HepG2 (cell line): ENCODE measurements at regions not wholly inside any gene's neighbourhood (a gene's known extent, or its start where the extent isn't known, plus 50 kb on each side); places are given as distances from the start of the nearest gene placed in this dataset.
A peak's percentile ranks its signal among the peaks of the same experiment; 100 is the strongest.

Experiments
- ATF7 ChIP-seq, 2 experiments: fragments of 450-650 bp in 1 of 2; sonication (generic) in 1 of 2; formaldehyde crosslinking in 1 of 2; IDR thresholded peaks; 2 replicates each; pipeline versions ENCODE4 v1.4.0 to v1.6.1; 2016 to 2020; ENCODE audit warnings: antibody characterized with exemption in 1 of 2, mild to moderate bottlenecking in 1 of 2, missing genetic modification reagents in 1 of 2
- BRF2 ChIP-seq: sonication (generic); formaldehyde crosslinking; IDR thresholded peaks from 2 replicates; pipeline ENCODE4 v1.8.1; 2022; ENCODE audit warnings: mild to moderate bottlenecking, missing genetic modification reagents
- CREB3 ChIP-seq: sonication (generic); formaldehyde crosslinking; IDR thresholded peaks from 2 replicates; pipeline ENCODE4 v1.5.0; 2020; ENCODE audit warnings: missing genetic modification reagents
- DBP ChIP-seq: sonication (generic); formaldehyde crosslinking; IDR thresholded peaks from 2 replicates; pipeline ENCODE4 v1.4.0; 2020; ENCODE audit warnings: missing genetic modification reagents; ENCODE audit errors: not compliant biosample characterization
- FOSL1 ChIP-seq: sonication (generic); formaldehyde crosslinking; IDR thresholded peaks from 2 replicates; pipeline ENCODE4 v1.9.0; 2021; ENCODE audit warnings: missing genetic modification reagents, borderline replicate concordance
- FUBP1 ChIP-seq: sonication (generic); formaldehyde crosslinking; IDR thresholded peaks from 2 replicates; pipeline ENCODE4 v1.5.1; 2020; ENCODE audit warnings: missing genetic modification reagents, mild to moderate bottlenecking, borderline replicate concordance
- GATAD1 ChIP-seq: IDR thresholded peaks from 2 replicates; pipeline ENCODE4 v1.6.1; 2016; ENCODE audit warnings: missing genetic modification reagents, missing compliant biosample characterization
- HOXA9 ChIP-seq: sonication (generic); formaldehyde crosslinking; IDR thresholded peaks from 2 replicates; pipeline ENCODE4 v1.8.1; 2022; ENCODE audit warnings: missing genetic modification reagents, mild to moderate bottlenecking, moderate library complexity, borderline replicate concordance
- MEIS2 ChIP-seq: sonication (generic); formaldehyde crosslinking; IDR thresholded peaks from 2 replicates; pipeline ENCODE4 v1.9.0; 2021; ENCODE audit warnings: mild to moderate bottlenecking, missing genetic modification reagents
- NFYB ChIP-seq: sonication (generic); formaldehyde crosslinking; IDR thresholded peaks from 2 replicates; pipeline ENCODE4 v1.4.0; 2020; ENCODE audit warnings: missing genetic modification reagents
- ZBTB8A ChIP-seq: sonication (generic); formaldehyde crosslinking; IDR thresholded peaks from 2 replicates; pipeline ENCODE4 v1.4.0; 2020; ENCODE audit warnings: mild to moderate bottlenecking, low read depth, missing genetic modification reagents, borderline replicate concordance
- ZNF234 ChIP-seq: sonication (generic); formaldehyde crosslinking; conservative IDR thresholded peaks from 2 replicates; pipeline ENCODE4 v1.5.1; 2020; ENCODE audit warnings: mild to moderate bottlenecking, missing genetic modification reagents
- ZNF512B ChIP-seq: sonication (generic); formaldehyde crosslinking; IDR thresholded peaks from 2 replicates; pipeline ENCODE4 v1.5.1; 2020; ENCODE audit warnings: missing genetic modification reagents, mild to moderate bottlenecking, borderline replicate concordance
- ZNF577 ChIP-seq: sonication (generic); formaldehyde crosslinking; IDR thresholded peaks from 2 replicates; pipeline ENCODE4 v1.4.0; 2020; ENCODE audit warnings: mild to moderate bottlenecking, low read depth, missing genetic modification reagents, borderline replicate concordance
- ZNF75D ChIP-seq: sonication (generic); formaldehyde crosslinking; IDR thresholded peaks from 2 replicates; pipeline ENCODE4 v1.8.1; 2023; ENCODE audit warnings: missing genetic modification reagents, mild to moderate bottlenecking, borderline replicate concordance
- ZNF790 ChIP-seq: sonication (generic); formaldehyde crosslinking; IDR thresholded peaks from 2 replicates; pipeline ENCODE4 v1.8.0; 2022; ENCODE audit warnings: missing genetic modification reagents, mild to moderate bottlenecking, borderline replicate concordance
- ZNF816 ChIP-seq: sonication (generic); formaldehyde crosslinking; IDR thresholded peaks from 2 replicates; pipeline ENCODE4 v1.8.0; 2022; ENCODE audit warnings: missing genetic modification reagents, mild to moderate bottlenecking, borderline replicate concordance
- TF ChIP-seq, protein P1 (sequence below): sonication (generic); formaldehyde crosslinking; IDR thresholded peaks from 2 replicates; pipeline ENCODE4 v1.4.0; 2020; ENCODE audit warnings: mild to moderate bottlenecking, missing genetic modification reagents

GRCh38 chr1:189149547-189150375 is 1327.9 kb downstream of the BRINP3 start (continued):
- TF ChIP-seq ZNF512B (CRISPR knock-in tag): no peak
- TF ChIP-seq HOXA9 (CRISPR knock-in tag): no peak
- no peak for TF ChIP-seq MEIS2 (CRISPR knock-in tag)
- TF ChIP-seq ATF7 (IDR thresholded peaks at IDR 0.05): no peak
- no peak for TF ChIP-seq ATF7 (CRISPR knock-in tag; IDR thresholded peaks at IDR 0.05)
- TF ChIP-seq FUBP1 (CRISPR knock-in tag): no peak
- no peak for TF ChIP-seq CREB3 (CRISPR knock-in tag)
- TF ChIP-seq ZNF75D (CRISPR knock-in tag): no peak
- no peak for TF ChIP-seq BRF2 (CRISPR knock-in tag)
- TF ChIP-seq NFYB (CRISPR knock-in tag): peak; percentile 64
- TF ChIP-seq GATAD1: no peak
- no peak for TF ChIP-seq ZBTB8A (CRISPR knock-in tag)
- TF ChIP-seq DBP (CRISPR knock-in tag): no peak
- no peak for TF ChIP-seq ZNF234 (CRISPR knock-in tag)
- TF ChIP-seq, protein P1, sequence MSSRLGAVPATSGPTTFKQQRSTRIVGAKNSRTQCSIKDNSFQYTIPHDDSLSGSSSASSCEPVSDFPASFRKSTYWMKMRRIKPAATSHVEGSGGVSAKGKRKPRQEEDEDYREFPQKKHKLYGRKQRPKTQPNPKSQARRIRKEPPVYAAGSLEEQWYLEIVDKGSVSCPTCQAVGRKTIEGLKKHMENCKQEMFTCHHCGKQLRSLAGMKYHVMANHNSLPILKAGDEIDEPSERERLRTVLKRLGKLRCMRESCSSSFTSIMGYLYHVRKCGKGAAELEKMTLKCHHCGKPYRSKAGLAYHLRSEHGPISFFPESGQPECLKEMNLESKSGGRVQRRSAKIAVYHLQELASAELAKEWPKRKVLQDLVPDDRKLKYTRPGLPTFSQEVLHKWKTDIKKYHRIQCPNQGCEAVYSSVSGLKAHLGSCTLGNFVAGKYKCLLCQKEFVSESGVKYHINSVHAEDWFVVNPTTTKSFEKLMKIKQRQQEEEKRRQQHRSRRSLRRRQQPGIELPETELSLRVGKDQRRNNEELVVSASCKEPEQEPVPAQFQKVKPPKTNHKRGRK (CRISPR knock-in tag): no peak
- TF ChIP-seq ZNF790 (CRISPR knock-in tag): no peak
- TF ChIP-seq ZNF816 (CRISPR knock-in tag): no peak
- TF ChIP-seq FOSL1 (CRISPR knock-in tag): no peak
- no peak for TF ChIP-seq ZNF577 (CRISPR knock-in tag)
